Liver (tissue), 8 donors: ENCODE measurements at regions not wholly inside any gene's neighbourhood (a gene's known extent, or its start where the extent isn't known, plus 50 kb on each side); places are given as distances from the start of the nearest gene placed in this dataset.

Source experiments
- DNase-seq: peaks from one replicate; pipeline ENCODE4 v3.0.0-alpha.2; 2017; ENCODE audit warnings: low spot score
- H3K27ac ChIP-seq, 2 donors: one replicate each; pipeline ENCODE4 v1.7.0; 2013; ENCODE audit warnings: inconsistent platforms in 2 of 2, low read length in 2 of 2, control low read depth in 1 of 2, low read depth in 1 of 2, mild to moderate bottlenecking in 1 of 2
- H3K27me3 ChIP-seq, 4 donors: one replicate each; pipeline versions ENCODE4 v1.6.1 to v1.7.0; 2013; ENCODE audit warnings: low read length in 3 of 4, inconsistent platforms in 1 of 4, mild to moderate bottlenecking in 1 of 4, moderate library complexity in 1 of 4; ENCODE audit not compliant: control insufficient read depth in 4 of 4, insufficient read depth in 4 of 4
- H3K36me3 ChIP-seq, 4 donors: one replicate each; pipeline versions ENCODE4 v1.6.1 to v1.7.0; 2013; ENCODE audit warnings: low read length in 3 of 4, mild to moderate bottlenecking in 3 of 4, low read depth in 1 of 4, moderate library complexity in 1 of 4; ENCODE audit not compliant: control insufficient read depth in 4 of 4, insufficient read depth in 3 of 4
- H3K4me1 ChIP-seq, 4 donors: one replicate each; pipeline versions ENCODE4 v1.6.1 to v1.7.0; 2013; ENCODE audit warnings: low read length in 3 of 4, mild to moderate bottlenecking in 3 of 4, moderate library complexity in 1 of 4; ENCODE audit not compliant: control insufficient read depth in 4 of 4, insufficient read depth in 4 of 4
- H3K4me3 ChIP-seq, 3 donors: one replicate each; pipeline versions ENCODE4 v1.6.1 to v1.7.0; 2013; ENCODE audit warnings: low read length in 3 of 3, control low read depth in 1 of 3, low read depth in 1 of 3, mild to moderate bottlenecking in 1 of 3
- H3K9ac ChIP-seq, 2 donors: one replicate each; pipeline ENCODE4 v1.7.0; 2013; ENCODE audit warnings: low read length in 2 of 2, mild to moderate bottlenecking in 2 of 2, moderate library complexity in 2 of 2, control low read depth in 1 of 2, low read depth in 1 of 2
- H3K9me3 ChIP-seq, 4 donors: one replicate each; pipeline versions ENCODE4 v1.6.1 to v1.7.0; 2013; ENCODE audit warnings: low read length in 3 of 4; ENCODE audit not compliant: control insufficient read depth in 4 of 4
- CTCF ChIP-seq: fragments of 150-350 bp; IDR thresholded peaks from 2 replicates; pipeline ENCODE4 v1.5.1; 2017; ENCODE audit warnings: improper control_type of control experiment, low read depth, low read length; ENCODE audit not compliant: missing input control
- EGR1 ChIP-seq, 2 donors: IDR thresholded peaks; 2 replicates each; pipeline ENCODE4 v1.6.1; 2016 to 2018; ENCODE audit warnings: antibody characterized with exemption in 2 of 2, low read depth in 2 of 2
- FOXA1 ChIP-seq: IDR thresholded peaks from 2 replicates; pipeline ENCODE4 v1.6.1; 2016; ENCODE audit warnings: antibody characterized with exemption
- FOXA2 ChIP-seq: IDR thresholded peaks from 2 replicates; pipeline ENCODE4 v1.6.1; 2016; ENCODE audit warnings: antibody characterized with exemption
- GABPA ChIP-seq, 2 donors: IDR thresholded peaks in 1 of 2; conservative IDR thresholded peaks in 1 of 2; 2 replicates each; pipeline ENCODE4 v1.6.1; 2016; ENCODE audit warnings: antibody characterized with exemption in 2 of 2, mild to moderate bottlenecking in 1 of 2, moderate library complexity in 1 of 2
- HNF4A ChIP-seq, 2 donors: conservative IDR thresholded peaks; 2 replicates each; pipeline ENCODE4 v1.6.1; 2016; ENCODE audit warnings: antibody characterized with exemption in 2 of 2, mild to moderate bottlenecking in 2 of 2
- HNF4G ChIP-seq: IDR thresholded peaks from 2 replicates; pipeline ENCODE4 v1.6.1; 2016; ENCODE audit warnings: antibody characterized with exemption
- JUND ChIP-seq, 2 donors: IDR thresholded peaks; 2 replicates each; pipeline ENCODE4 v1.6.1; 2016; ENCODE audit warnings: antibody characterized with exemption in 2 of 2
- NR2F2 ChIP-seq: IDR thresholded peaks from 2 replicates; pipeline ENCODE4 v1.6.1; 2016; ENCODE audit warnings: antibody characterized with exemption
- RAD21 ChIP-seq, 2 donors: IDR thresholded peaks; 2 replicates each; pipeline ENCODE4 v1.6.1; 2016; ENCODE audit warnings: antibody characterized with exemption in 2 of 2, mild to moderate bottlenecking in 2 of 2
- REST ChIP-seq: IDR thresholded peaks from 2 replicates; pipeline ENCODE4 v1.6.1; 2016; ENCODE audit warnings: antibody characterized with exemption, mild to moderate bottlenecking
- RXRA ChIP-seq, 2 donors: IDR thresholded peaks; 2 replicates each; pipeline ENCODE4 v1.6.1; 2017 to 2018; ENCODE audit warnings: antibody characterized with exemption in 2 of 2, mild to moderate bottlenecking in 1 of 2
- SP1 ChIP-seq: IDR thresholded peaks from 2 replicates; pipeline ENCODE4 v1.6.1; 2018; ENCODE audit warnings: antibody characterized with exemption, mild to moderate bottlenecking
- TAF1 ChIP-seq: conservative IDR thresholded peaks from 2 replicates; pipeline ENCODE4 v1.6.1; 2016; ENCODE audit warnings: antibody characterized with exemption, mild to moderate bottlenecking
- YY1 ChIP-seq: IDR thresholded peaks from 2 replicates; pipeline ENCODE4 v1.6.1; 2016; ENCODE audit warnings: antibody characterized with exemption, mild to moderate bottlenecking
- ZBTB33 ChIP-seq: IDR thresholded peaks from 2 replicates; pipeline ENCODE4 v1.6.1; 2016; ENCODE audit warnings: antibody characterized with exemption
- WGBS: extraction: QIAGEN DNeasy Blood & Tissue Kit; methylation state at CpG from one replicate; pipeline ENCODE4 v1.1.7; 2013; 5-methylcytosine and 5-hydroxymethylcytosine counted together
- TF ChIP-seq, protein P1 (sequence below): IDR thresholded peaks from 2 replicates; pipeline ENCODE4 v1.6.1; 2016; ENCODE audit warnings: antibody characterized with exemption
- TF ChIP-seq, protein P2 (sequence below): IDR thresholded peaks from 2 replicates; pipeline ENCODE4 v1.6.1; 2016; ENCODE audit warnings: antibody characterized with exemption
- donor health status: healthy.
- donor health status: healthy.
- donor health status: healthy.
- donor health status: healthy.
- donor health status: healthy.

GRCh38 chr18:65260030-65260429 is 490.8 kb upstream of the CDH7 start:
- no peaks in the 10 kb centered on the region for H3K9me3 ChIP-seq
- H3K4me3 ChIP-seq, result no peak overlapping the region
- no peak for TF ChIP-seq RAD21 (IDR thresholded peaks at IDR 0.05)
- TF ChIP-seq SP1, result no peak
- TF ChIP-seq, protein P1, sequence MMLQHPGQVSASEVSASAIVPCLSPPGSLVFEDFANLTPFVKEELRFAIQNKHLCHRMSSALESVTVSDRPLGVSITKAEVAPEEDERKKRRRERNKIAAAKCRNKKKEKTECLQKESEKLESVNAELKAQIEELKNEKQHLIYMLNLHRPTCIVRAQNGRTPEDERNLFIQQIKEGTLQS, result no peak
- TF ChIP-seq TAF1, result no peak
- no peak for TF ChIP-seq FOXA2
- TF ChIP-seq RXRA (IDR thresholded peaks at IDR 0.05), result no peak
- TF ChIP-seq REST, result no peak
- no peak for TF ChIP-seq NR2F2
- TF ChIP-seq HNF4A (conservative IDR thresholded peaks at IDR 0.05), result no peak
- no peak for TF ChIP-seq EGR1 (IDR thresholded peaks at IDR 0.05; ENCODE audit: low read depth in 2 of 2)
- no peak for TF ChIP-seq ZBTB33
- no peak for TF ChIP-seq YY1
- TF ChIP-seq, protein P2, sequence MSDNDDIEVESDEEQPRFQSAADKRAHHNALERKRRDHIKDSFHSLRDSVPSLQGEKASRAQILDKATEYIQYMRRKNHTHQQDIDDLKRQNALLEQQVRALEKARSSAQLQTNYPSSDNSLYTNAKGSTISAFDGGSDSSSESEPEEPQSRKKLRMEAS, result no peak
- DNase-seq, result no peak
- 42% methylated on average over 2 of the region's 2 CpGs for WGBS
- no peaks in the 10 kb centered on the region for H3K27me3 ChIP-seq
- no peak overlapping the region for H3K9ac ChIP-seq
- no peak overlapping the region for H3K27ac ChIP-seq
- H3K4me1 ChIP-seq, result no peaks in the 10 kb centered on the region
- H3K36me3 ChIP-seq, result no peaks in the 10 kb centered on the region

DNA sequence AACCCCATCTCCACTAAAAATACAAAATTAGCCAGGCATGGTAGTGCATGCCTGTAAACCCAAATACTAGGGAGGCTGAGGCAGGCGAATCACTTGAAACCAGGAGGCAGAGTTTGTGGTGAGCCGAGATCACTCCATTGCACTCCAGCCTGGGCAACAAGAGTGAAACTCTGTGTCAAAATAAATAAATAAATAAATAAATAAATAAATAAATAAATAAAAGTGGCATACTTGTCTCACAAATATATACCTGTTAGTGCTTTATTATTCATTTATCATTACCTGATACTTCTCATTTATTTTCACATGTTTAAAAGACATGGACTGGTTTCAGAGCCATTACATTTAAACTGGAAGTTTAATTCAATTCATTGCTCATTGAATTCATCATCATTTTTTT is 491.4 kb upstream of the CDH7 start:
- Histone ChIP-seq H3K4me1 (no peaks in the 10 kb centered on the region), H3K4me3 (no peak overlapping the region), H3K27me3 (no peaks in the 10 kb centered on the region), H3K9me3 (no peaks in the 10 kb centered on the region), H3K9ac (no peak overlapping the region), H3K27ac (no peak overlapping the region), H3K36me3 (no peaks in the 10 kb centered on the region)
- DNase-seq, result no peak
- 82% methylated on average over 2 of the region's 2 CpGs for WGBS
- TF ChIP-seq REST (no peak), CTCF (no peak), EGR1 (IDR thresholded peaks at IDR 0.05; ENCODE audit: low read depth in 2 of 2) (no peak), FOXA2 (no peak), GABPA (IDR thresholded peaks at IDR 0.05 in 1 of 2, conservative IDR thresholded peaks at IDR 0.05 in 1 of 2) (no peak), YY1 (no peak), RXRA (IDR thresholded peaks at IDR 0.05) (no peak), JUND (IDR thresholded peaks at IDR 0.05) (no peak), ZBTB33 (no peak), RAD21 (IDR thresholded peaks at IDR 0.05) (no peak), SP1 (no peak), FOXA1 (no peak), HNF4A (conservative IDR thresholded peaks at IDR 0.05) (no peak), HNF4G (no peak)
- TF ChIP-seq, protein P2, result no peak
